ENCODE measurements at regions not wholly inside any gene's neighbourhood (a gene's known extent, or its start where the extent isn't known, plus 50 kb on each side); places are given as distances from the start of the nearest gene placed in this dataset.

- no peaks in the 10 kb centered on the region for H3K27me3 ChIP-seq (ENCODE audit: insufficient read depth, low read depth)
- H3K79me2 ChIP-seq (ENCODE audit: insufficient read depth, low read depth): no peaks in the 10 kb centered on the region
- H4K20me1 ChIP-seq (ENCODE audit: insufficient read depth): no peaks in the 10 kb centered on the region
- no peak overlapping the region for H3K4me2 ChIP-seq
- no peaks in the 10 kb centered on the region for H3K4me1 ChIP-seq (ENCODE audit: low read depth, poor library complexity, severe bottlenecking)
- TF ChIP-seq CTCF (conservative IDR thresholded peaks at IDR 0.05; ENCODE audit: low read depth, low read length): no peak
- H3K36me3 ChIP-seq (ENCODE audit: insufficient read depth): no peaks in the 10 kb centered on the region
- no peak overlapping the region for H3K4me3 ChIP-seq (IDR thresholded peaks at IDR 0.05; ENCODE audit: insufficient read depth, low read depth, low read length)
- no peak overlapping the region for H3K27ac ChIP-seq
- H2AFZ ChIP-seq (ENCODE audit: low read depth): no peak overlapping the region
- H3K9ac ChIP-seq: no peak overlapping the region
Observed at GRCh38 chr4:15353207-15353606, 74.6 kb upstream of the C1QTNF7 start.

- H3K79me2 ChIP-seq (ENCODE audit: insufficient read depth, low read depth): no peaks in the 10 kb centered on the region
- no peak overlapping the region for H3K9ac ChIP-seq
- H3K4me3 ChIP-seq (IDR thresholded peaks at IDR 0.05; ENCODE audit: insufficient read depth, low read depth, low read length): no peak overlapping the region
- TF ChIP-seq CTCF (conservative IDR thresholded peaks at IDR 0.05; ENCODE audit: low read depth, low read length): no peak
- H3K4me1 ChIP-seq (ENCODE audit: low read depth, poor library complexity, severe bottlenecking): no peaks in the 10 kb centered on the region
- H3K27ac ChIP-seq: no peak overlapping the region
- no peak overlapping the region for H2AFZ ChIP-seq (ENCODE audit: low read depth)
- H3K36me3 ChIP-seq (ENCODE audit: insufficient read depth): no peaks in the 10 kb centered on the region
- no peak overlapping the region for H3K4me2 ChIP-seq
- no peaks in the 10 kb centered on the region for H3K27me3 ChIP-seq (ENCODE audit: insufficient read depth, low read depth)
- no peaks in the 10 kb centered on the region for H4K20me1 ChIP-seq (ENCODE audit: insufficient read depth)
Observed at GRCh38 chr4:15354371-15355297, 73.2 kb upstream of the C1QTNF7 start.

GRCh38 chr4:15361529-15361928 lies 66.3 kb upstream of the C1QTNF7 start:
- no peak overlapping the region for H3K4me2 ChIP-seq
- no peaks in the 10 kb centered on the region for H3K36me3 ChIP-seq (ENCODE audit: insufficient read depth)
- no peak overlapping the region for H3K27ac ChIP-seq
- no peaks in the 10 kb centered on the region for H3K27me3 ChIP-seq (ENCODE audit: insufficient read depth, low read depth)
- H4K20me1 ChIP-seq (ENCODE audit: insufficient read depth): no peaks in the 10 kb centered on the region
- TF ChIP-seq CTCF (conservative IDR thresholded peaks at IDR 0.05; ENCODE audit: low read depth, low read length): no peak
- no peaks in the 10 kb centered on the region for H3K4me1 ChIP-seq (ENCODE audit: low read depth, poor library complexity, severe bottlenecking)
- no peak overlapping the region for H2AFZ ChIP-seq (ENCODE audit: low read depth)
- H3K79me2 ChIP-seq (ENCODE audit: insufficient read depth, low read depth): no peaks in the 10 kb centered on the region
- H3K4me3 ChIP-seq (IDR thresholded peaks at IDR 0.05; ENCODE audit: insufficient read depth, low read depth, low read length): no peak overlapping the region
- no peak overlapping the region for H3K9ac ChIP-seq

- Histone ChIP-seq H2AFZ (ENCODE audit: low read depth) (no peak overlapping the region), H3K27me3 (ENCODE audit: insufficient read depth, low read depth) (no peaks in the 10 kb centered on the region), H3K4me1 (ENCODE audit: low read depth, poor library complexity, severe bottlenecking) (no peaks in the 10 kb centered on the region), H3K9ac (no peak overlapping the region), H3K4me2 (no peak overlapping the region), H3K27ac (no peak overlapping the region), H4K20me1 (ENCODE audit: insufficient read depth) (no peaks in the 10 kb centered on the region), H3K4me3 (IDR thresholded peaks at IDR 0.05; ENCODE audit: insufficient read depth, low read depth, low read length) (no peak overlapping the region), H3K36me3 (ENCODE audit: insufficient read depth) (no peaks in the 10 kb centered on the region), H3K79me2 (ENCODE audit: insufficient read depth, low read depth) (no peaks in the 10 kb centered on the region)
- no peak for TF ChIP-seq CTCF (conservative IDR thresholded peaks at IDR 0.05; ENCODE audit: low read depth, low read length)
Observed at GRCh38 chr4:15362541-15362940, 65.3 kb upstream of the C1QTNF7 start.
